ENCODE measurements at regions not wholly inside any gene's neighbourhood (a gene's known extent, or its start where the extent isn't known, plus 50 kb on each side); places are given as distances from the start of the nearest gene placed in this dataset.

GRCh38 chr4:155616117-155616516 lies 50.5 kb upstream of the GUCY1A1 start:
- H3K79me2 ChIP-seq (ENCODE audit: insufficient read depth, low read depth, low read length): no peaks in the 10 kb centered on the region
- H3K36me3 ChIP-seq (ENCODE audit: insufficient read depth, low read length): no peaks in the 10 kb centered on the region
- POLR2A ChIA-PET: interaction anchor here (1.1 kb wide), 1 partner anchor 17 kb away, joined by 3 read pairs; no protein-coding TSS in a partner anchor
- H2AFZ ChIP-seq (ENCODE audit: low read length): no peak overlapping the region
- CTCF ChIA-PET (ENCODE audit: unreplicated experiment): no interaction called here
- no peaks in the 10 kb centered on the region for H3K4me1 ChIP-seq (ENCODE audit: insufficient read depth, low read length, poor library complexity, severe bottlenecking)
- BruUV-seq (replicated peaks): no TSS peak
- intact Hi-C loops (cut with micrococcal nuclease; ENCODE audit: unreplicated experiment): no loop called here
- no peak for DNase-seq (ENCODE audit: low spot score)
- H3K9me2 ChIP-seq (ENCODE audit: insufficient read depth, low read length): no peaks in the 10 kb centered on the region
- H3K4me2 ChIP-seq (ENCODE audit: low read length): no peak overlapping the region
- H3K9me3 ChIP-seq (ENCODE audit: low read length): no peaks in the 10 kb centered on the region
- no peak overlapping the region for H3K4me3 ChIP-seq (ENCODE audit: low read depth, low read length, poor library complexity, severe bottlenecking)
- no peak overlapping the region for H3K27ac ChIP-seq (ENCODE audit: low read depth, low read length, poor library complexity, severe bottlenecking)
- no peaks in the 10 kb centered on the region for H4K20me1 ChIP-seq (ENCODE audit: insufficient read depth, low read length)
- TF ChIP-seq EZH2phosphoT487 (IDR thresholded peaks at IDR 0.05; ENCODE audit: borderline replicate concordance, low read depth, low read length) (no peak), CTCF (conservative IDR thresholded peaks at IDR 0.05; ENCODE audit: low read length) (no peak)

GRCh38 chr4:155615081-155615887 lies 51.4 kb upstream of the GUCY1A1 start:
- H3K36me3 ChIP-seq (ENCODE audit: insufficient read depth, low read length): no peaks in the 10 kb centered on the region
- H3K4me1 ChIP-seq (ENCODE audit: insufficient read depth, low read length, poor library complexity, severe bottlenecking): no peaks in the 10 kb centered on the region
- no peaks in the 10 kb centered on the region for H3K9me2 ChIP-seq (ENCODE audit: insufficient read depth, low read length)
- H3K27ac ChIP-seq (ENCODE audit: low read depth, low read length, poor library complexity, severe bottlenecking): no peak overlapping the region
- no peaks in the 10 kb centered on the region for H4K20me1 ChIP-seq (ENCODE audit: insufficient read depth, low read length)
- H3K4me2 ChIP-seq (ENCODE audit: low read length): no peak overlapping the region
- POLR2A ChIA-PET: no interaction called here
- no peak overlapping the region for H3K4me3 ChIP-seq (ENCODE audit: low read depth, low read length, poor library complexity, severe bottlenecking)
- CTCF ChIA-PET (ENCODE audit: unreplicated experiment): no interaction called here
- no peak for DNase-seq (ENCODE audit: low spot score)
- BruUV-seq (replicated peaks): no TSS peak
- TF ChIP-seq CTCF (conservative IDR thresholded peaks at IDR 0.05; ENCODE audit: low read length) (no peak), EZH2phosphoT487 (IDR thresholded peaks at IDR 0.05; ENCODE audit: borderline replicate concordance, low read depth, low read length) (no peak)
- H3K79me2 ChIP-seq (ENCODE audit: insufficient read depth, low read depth, low read length): no peaks in the 10 kb centered on the region
- no peak overlapping the region for H2AFZ ChIP-seq (ENCODE audit: low read length)
- intact Hi-C loops (cut with micrococcal nuclease; ENCODE audit: unreplicated experiment): no loop called here
- H3K9me3 ChIP-seq (ENCODE audit: low read length): no peaks in the 10 kb centered on the region

- Histone ChIP-seq H3K4me2 (ENCODE audit: low read length) (no peak overlapping the region), H3K36me3 (ENCODE audit: insufficient read depth, low read length) (no peaks in the 10 kb centered on the region), H3K27ac (ENCODE audit: low read depth, low read length, poor library complexity, severe bottlenecking) (no peak overlapping the region), H3K4me1 (ENCODE audit: insufficient read depth, low read length, poor library complexity, severe bottlenecking) (no peaks in the 10 kb centered on the region), H4K20me1 (ENCODE audit: insufficient read depth, low read length) (no peaks in the 10 kb centered on the region), H3K79me2 (ENCODE audit: insufficient read depth, low read depth, low read length) (no peaks in the 10 kb centered on the region), H2AFZ (ENCODE audit: low read length) (no peak overlapping the region), H3K9me3 (ENCODE audit: low read length) (no peaks in the 10 kb centered on the region), H3K9me2 (ENCODE audit: insufficient read depth, low read length) (no peaks in the 10 kb centered on the region), H3K4me3 (ENCODE audit: low read depth, low read length, poor library complexity, severe bottlenecking) (no peak overlapping the region)
- no TSS peak for BruUV-seq (replicated peaks)
- no peak for TF ChIP-seq EZH2phosphoT487 (IDR thresholded peaks at IDR 0.05; ENCODE audit: borderline replicate concordance, low read depth, low read length)
- TF ChIP-seq CTCF (conservative IDR thresholded peaks at IDR 0.05; ENCODE audit: low read length): no peak
- DNase-seq (ENCODE audit: low spot score): no peak
- ChIA-PET CTCF (ENCODE audit: unreplicated experiment) (no interaction called here), POLR2A (no interaction called here)
- intact Hi-C loops (cut with micrococcal nuclease; ENCODE audit: unreplicated experiment): no loop called here
Observed at GRCh38 chr4:155614111-155614762, 52.4 kb upstream of the GUCY1A1 start.

Data from OCI-LY7 (cell line).